Bronchial epithelial cell (primary cell): ENCODE measurements at regions not wholly inside any gene's neighbourhood (a gene's known extent, or its start where the extent isn't known, plus 50 kb on each side); places are given as distances from the start of the nearest gene placed in this dataset.

Experiments used
- DNase-seq: peaks from one replicate; pipeline ENCODE4 v3.0.0-alpha.2; 2010; ENCODE audit warnings: low read depth
- FAIRE-seq: peaks from 2 replicates; lab custom pipeline; 2011; peaks lifted over from hg19 to GRCh38; lab: Jason Lieb, UNC
- H3K27me3 ChIP-seq: 2 replicates; pipeline ENCODE4 v1.5.1; 2011; ENCODE audit warnings: low read length; ENCODE audit not compliant: control insufficient read depth, insufficient read depth
- H3K36me3 ChIP-seq: 2 replicates; pipeline ENCODE4 v1.5.1; 2011; ENCODE audit warnings: low read length; ENCODE audit not compliant: control insufficient read depth, insufficient read depth
- H3K4me3 ChIP-seq: 2 replicates; pipeline ENCODE4 v1.5.1; 2011; ENCODE audit warnings: mild to moderate bottlenecking, low read depth, low read length, control low read depth
- TF ChIP-seq, protein P1 (sequence below): IDR thresholded peaks from 2 replicates; pipeline ENCODE4 v1.5.1; 2011; ENCODE audit warnings: mild to moderate bottlenecking, moderate library complexity, low read length, control low read depth, inconsistent platforms; ENCODE audit not compliant: insufficient read depth, severe bottlenecking

DNA sequence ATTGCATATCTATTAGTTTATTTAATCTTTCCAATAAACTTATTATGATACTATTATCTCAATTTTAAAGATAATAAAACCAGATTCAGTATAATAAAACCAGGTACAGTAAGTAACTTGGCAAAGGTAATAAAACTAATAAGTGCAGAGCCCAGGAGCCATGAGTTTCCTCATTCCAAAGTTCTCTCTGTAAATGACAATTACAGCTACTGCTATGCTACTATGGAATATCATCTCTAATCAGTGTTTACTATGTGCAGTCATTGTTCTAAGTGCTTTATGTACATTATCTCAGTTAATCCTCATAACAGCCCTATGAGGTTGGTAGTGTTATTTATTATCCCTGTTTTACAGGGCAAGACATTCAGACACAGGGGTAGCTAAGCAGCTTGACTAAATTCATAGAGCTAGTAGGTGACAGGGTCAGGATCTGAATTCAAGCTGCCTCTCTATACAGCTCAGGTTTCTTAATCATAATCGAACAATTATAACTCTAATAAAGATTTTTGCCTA is 285.0 kb upstream of the PITX2 start:
- Histone ChIP-seq H3K27me3 (no peaks in the 10 kb centered on the region), H3K4me3 (no peak overlapping the region), H3K36me3 (no peaks in the 10 kb centered on the region)
- DNase-seq: no peak
- TF ChIP-seq, protein P1, sequence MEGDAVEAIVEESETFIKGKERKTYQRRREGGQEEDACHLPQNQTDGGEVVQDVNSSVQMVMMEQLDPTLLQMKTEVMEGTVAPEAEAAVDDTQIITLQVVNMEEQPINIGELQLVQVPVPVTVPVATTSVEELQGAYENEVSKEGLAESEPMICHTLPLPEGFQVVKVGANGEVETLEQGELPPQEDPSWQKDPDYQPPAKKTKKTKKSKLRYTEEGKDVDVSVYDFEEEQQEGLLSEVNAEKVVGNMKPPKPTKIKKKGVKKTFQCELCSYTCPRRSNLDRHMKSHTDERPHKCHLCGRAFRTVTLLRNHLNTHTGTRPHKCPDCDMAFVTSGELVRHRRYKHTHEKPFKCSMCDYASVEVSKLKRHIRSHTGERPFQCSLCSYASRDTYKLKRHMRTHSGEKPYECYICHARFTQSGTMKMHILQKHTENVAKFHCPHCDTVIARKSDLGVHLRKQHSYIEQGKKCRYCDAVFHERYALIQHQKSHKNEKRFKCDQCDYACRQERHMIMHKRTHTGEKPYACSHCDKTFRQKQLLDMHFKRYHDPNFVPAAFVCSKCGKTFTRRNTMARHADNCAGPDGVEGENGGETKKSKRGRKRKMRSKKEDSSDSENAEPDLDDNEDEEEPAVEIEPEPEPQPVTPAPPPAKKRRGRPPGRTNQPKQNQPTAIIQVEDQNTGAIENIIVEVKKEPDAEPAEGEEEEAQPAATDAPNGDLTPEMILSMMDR: no peak
- no peak for FAIRE-seq

DNA sequence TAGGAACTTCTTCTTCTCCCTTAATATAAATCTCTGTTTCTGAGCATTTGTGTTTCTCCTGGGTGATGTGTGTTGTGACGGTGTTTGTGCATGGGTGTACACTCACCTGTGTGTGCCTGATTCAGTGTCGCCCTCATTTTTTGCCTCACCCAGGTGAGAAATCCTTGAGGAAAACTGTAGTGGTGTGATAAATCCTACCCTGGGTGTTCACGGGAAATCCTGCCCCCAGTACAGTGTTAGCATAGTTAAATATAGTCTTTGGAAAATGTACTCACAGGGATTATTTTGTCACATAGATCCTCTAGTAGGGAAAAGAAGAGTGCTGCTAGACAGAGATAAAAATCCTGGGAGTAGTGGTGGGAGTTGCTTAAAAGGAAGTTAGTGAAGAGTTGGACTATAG is 291.9 kb upstream of the PITX2 start:
- DNase-seq (no peak), FAIRE-seq (no peak)
- H3K36me3 ChIP-seq: no peaks in the 10 kb centered on the region
- H3K4me3 ChIP-seq: no peak overlapping the region
- TF ChIP-seq, protein P1: no peak
- H3K27me3 ChIP-seq: no peaks in the 10 kb centered on the region

DNA sequence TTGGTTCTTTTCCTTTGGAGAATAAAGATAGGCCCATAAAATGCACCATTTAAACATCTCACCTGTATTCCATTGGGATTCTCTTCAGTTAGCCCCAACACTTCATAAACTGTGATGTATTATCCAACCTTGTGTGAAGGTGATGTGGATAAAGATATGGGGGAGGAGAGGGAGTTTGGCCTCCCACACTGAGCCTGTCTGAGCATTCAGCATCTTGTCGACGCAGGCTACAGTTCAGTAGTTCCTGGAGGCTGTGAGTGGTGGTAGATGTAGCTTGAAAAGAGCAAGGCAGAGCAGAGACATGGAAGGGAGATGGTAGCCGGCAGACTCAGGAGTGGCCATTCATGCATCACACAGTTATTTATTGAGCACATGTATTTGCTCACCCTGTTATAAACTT is 292.4 kb upstream of the PITX2 start:
- no peaks in the 10 kb centered on the region for H3K36me3 ChIP-seq
- no peaks in the 10 kb centered on the region for H3K27me3 ChIP-seq
- FAIRE-seq: peak; percentile 13
- H3K4me3 ChIP-seq: no peak overlapping the region
- TF ChIP-seq, protein P1: no peak
- no peak for DNase-seq

DNA sequence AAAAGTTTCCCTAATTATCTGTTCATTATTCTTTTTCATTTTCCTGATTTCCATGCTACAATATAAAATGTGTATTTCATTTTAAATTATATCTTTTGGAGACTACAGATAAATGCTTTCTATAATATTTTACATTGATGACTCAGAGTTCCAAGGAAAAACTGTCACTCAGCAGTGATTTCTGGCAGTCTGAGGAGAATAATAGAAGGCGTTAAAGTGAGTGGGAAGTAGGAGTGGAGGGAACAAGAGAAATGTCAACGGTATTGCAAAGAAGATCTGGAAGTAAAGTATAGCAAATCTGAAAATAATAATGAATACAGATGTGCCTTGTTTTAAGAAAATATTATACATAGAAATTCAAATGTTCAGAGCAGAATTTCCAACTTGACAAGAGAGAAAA is 293.6 kb upstream of the PITX2 start:
- Histone ChIP-seq H3K4me3 (no peak overlapping the region), H3K27me3 (no peaks in the 10 kb centered on the region), H3K36me3 (no peaks in the 10 kb centered on the region)
- no peak for DNase-seq
- no peak for FAIRE-seq
- TF ChIP-seq, protein P1: no peak

DNA sequence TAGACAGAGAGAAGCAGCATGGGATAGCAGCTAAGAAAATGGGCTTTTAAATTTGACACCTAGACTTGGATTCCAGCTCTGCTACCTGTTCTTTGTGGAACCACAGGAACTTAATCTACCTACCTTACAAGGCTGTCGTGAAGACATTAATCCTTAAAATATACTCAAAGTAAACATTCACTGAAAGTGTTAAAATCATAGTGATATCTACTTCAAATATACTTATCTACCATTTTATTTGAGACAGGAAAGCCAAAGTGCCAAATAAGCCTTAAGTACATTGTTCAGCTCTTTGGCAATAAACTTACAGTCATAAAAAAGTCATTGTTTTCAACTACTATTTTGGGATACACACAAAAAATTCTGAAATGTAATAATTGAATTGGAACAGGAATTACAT is 295.0 kb upstream of the PITX2 start:
- TF ChIP-seq, protein P1: no peak
- no peaks in the 10 kb centered on the region for H3K36me3 ChIP-seq
- no peak overlapping the region for H3K4me3 ChIP-seq
- DNase-seq: no peak
- FAIRE-seq: no peak
- no peaks in the 10 kb centered on the region for H3K27me3 ChIP-seq

DNA sequence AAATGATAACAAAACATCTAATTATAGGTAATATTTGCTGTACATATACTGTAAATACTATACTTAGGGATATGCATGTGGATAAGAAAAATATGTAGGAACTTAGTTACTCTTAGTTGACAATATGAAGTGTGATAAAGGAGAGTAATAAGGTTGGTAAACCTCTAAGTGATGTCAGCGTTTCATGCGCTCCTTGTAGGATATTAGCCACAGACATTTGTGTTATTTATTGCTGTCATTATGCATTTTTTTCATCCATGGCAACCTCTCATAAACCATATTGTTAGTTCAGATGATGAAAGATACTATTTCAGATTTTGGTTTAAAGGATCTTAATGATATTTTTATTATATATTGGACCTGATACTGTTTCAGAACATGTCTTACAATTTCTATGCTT is 298.1 kb upstream of the PITX2 start:
- Histone ChIP-seq H3K27me3 (no peaks in the 10 kb centered on the region), H3K36me3 (no peaks in the 10 kb centered on the region), H3K4me3 (no peak overlapping the region)
- DNase-seq: no peak
- TF ChIP-seq, protein P1: no peak
- no peak for FAIRE-seq
